ENCODE measurements at regions not wholly inside any gene's neighbourhood (a gene's known extent, or its start where the extent isn't known, plus 50 kb on each side); places are given as distances from the start of the nearest gene placed in this dataset.

GRCh38 chr16:6160871-6161270, 1063.3 kb upstream of the EEF2KMT start:
- Histone ChIP-seq H3K4me3 (replicated peaks in 1 of 3; ENCODE audit: insufficient read depth in 1 of 3, low read depth in 1 of 3, low read length in 3 of 3) (no peak overlapping the region), H3K4me2 (ENCODE audit: insufficient read depth, low read length) (no peak overlapping the region), H3K36me3 (ENCODE audit: control insufficient read depth in 2 of 2, extremely low read depth in 1 of 2, insufficient read depth in 2 of 2, low read length in 2 of 2) (no peaks in the 10 kb centered on the region), H3K4me1 (ENCODE audit: control insufficient read depth, extremely low read depth, insufficient read depth, low read length) (no peaks in the 10 kb centered on the region), H3K27me3 (ENCODE audit: control insufficient read depth in 2 of 2, insufficient read depth in 2 of 2, low read length in 2 of 2) (no peaks in the 10 kb centered on the region), H3K9me3 (replicated peaks; ENCODE audit: control insufficient read depth, insufficient read depth, low read length) (peaks cover 3% of the 10 kb centered on the region), H4K20me1 (replicated peaks; ENCODE audit: control insufficient read depth, extremely low read depth, insufficient read depth, low read length) (no peaks in the 10 kb centered on the region), H3K9ac (replicated peaks; ENCODE audit: extremely low read depth, insufficient read depth, low read length) (no peak overlapping the region), H3K9me1 (replicated peaks; ENCODE audit: control insufficient read depth, extremely low read depth, insufficient read depth, low read length) (no peaks in the 10 kb centered on the region), H3K79me2 (ENCODE audit: control insufficient read depth, insufficient read depth, low read length) (no peaks in the 10 kb centered on the region), H3K27ac (ENCODE audit: insufficient read depth, low read depth, low read length) (no peak overlapping the region), H2AFZ (ENCODE audit: low read depth, low read length) (no peak overlapping the region)
- POLR2A ChIA-PET: no interaction called here
- no peak for TF ChIP-seq MAX (IDR thresholded peaks at IDR 0.05; ENCODE audit: insufficient read depth, insufficient read length)
- TF ChIP-seq JUN (IDR thresholded peaks at IDR 0.05; ENCODE audit: borderline replicate concordance, insufficient read depth, insufficient read length, low read depth): no peak
- TF ChIP-seq POLR2AphosphoS5 (IDR thresholded peaks at IDR 0.05; ENCODE audit: insufficient read depth, low read depth, low read length): no peak
- TF ChIP-seq MYC (IDR thresholded peaks at IDR 0.05; ENCODE audit: low read depth, low read length): no peak
- TF ChIP-seq POLR2A (IDR thresholded peaks at IDR 0.05; ENCODE audit: low read depth, low read length): no peak
- TF ChIP-seq GATA2 (IDR thresholded peaks at IDR 0.05; ENCODE audit: insufficient read depth, insufficient read length, low read depth, low read length): no peak
- CTCF ChIA-PET: no interaction called here
- intact Hi-C loops (cut with micrococcal nuclease) (no loop called here), dilution Hi-C loops (cut with MboI; ENCODE audit: extremely low pct_ligation_motif_present, low sequenced_read_pairs) (no loop called here)
- DNase-seq (ENCODE audit: low read depth, low spot score): no peak
- BruUV-seq (replicated peaks): no TSS peak
- no peak for FAIRE-seq

GRCh38 chr16:6160303-6160702, 1062.7 kb upstream of the EEF2KMT start:
- no peak overlapping the region for H2AFZ ChIP-seq (ENCODE audit: low read depth, low read length)
- no peak overlapping the region for H3K4me2 ChIP-seq (ENCODE audit: insufficient read depth, low read length)
- FAIRE-seq (no peak), DNase-seq (ENCODE audit: low read depth, low spot score) (no peak)
- H3K9me1 ChIP-seq (replicated peaks; ENCODE audit: control insufficient read depth, extremely low read depth, insufficient read depth, low read length): no peaks in the 10 kb centered on the region
- H3K4me3 ChIP-seq (replicated peaks in 1 of 3; ENCODE audit: insufficient read depth in 1 of 3, low read depth in 1 of 3, low read length in 3 of 3): no peak overlapping the region
- H4K20me1 ChIP-seq (replicated peaks; ENCODE audit: control insufficient read depth, extremely low read depth, insufficient read depth, low read length): no peaks in the 10 kb centered on the region
- H3K9me3 ChIP-seq (replicated peaks; ENCODE audit: control insufficient read depth, insufficient read depth, low read length): peaks cover 2% of the 10 kb centered on the region
- intact Hi-C loops (cut with micrococcal nuclease) (no loop called here), dilution Hi-C loops (cut with MboI; ENCODE audit: extremely low pct_ligation_motif_present, low sequenced_read_pairs) (no loop called here)
- no peaks in the 10 kb centered on the region for H3K4me1 ChIP-seq (ENCODE audit: control insufficient read depth, extremely low read depth, insufficient read depth, low read length)
- ChIA-PET CTCF (no interaction called here), POLR2A (no interaction called here)
- no peaks in the 10 kb centered on the region for H3K27me3 ChIP-seq (ENCODE audit: control insufficient read depth in 2 of 2, insufficient read depth in 2 of 2, low read length in 2 of 2)
- TF ChIP-seq POLR2AphosphoS5 (IDR thresholded peaks at IDR 0.05; ENCODE audit: insufficient read depth, low read depth, low read length) (no peak), GATA2 (IDR thresholded peaks at IDR 0.05; ENCODE audit: insufficient read depth, insufficient read length, low read depth, low read length) (no peak), JUN (IDR thresholded peaks at IDR 0.05; ENCODE audit: borderline replicate concordance, insufficient read depth, insufficient read length, low read depth) (no peak), POLR2A (IDR thresholded peaks at IDR 0.05; ENCODE audit: low read depth, low read length) (no peak), MYC (IDR thresholded peaks at IDR 0.05; ENCODE audit: low read depth, low read length) (no peak), MAX (IDR thresholded peaks at IDR 0.05; ENCODE audit: insufficient read depth, insufficient read length) (no peak), EZH2 (IDR thresholded peaks at IDR 0.05; ENCODE audit: borderline replicate concordance, low read depth, low read length, severe bottlenecking) (no peak), CTCF (IDR thresholded peaks at IDR 0.05; ENCODE audit: extremely low read depth in 1 of 2, insufficient read depth in 1 of 2, low read depth in 1 of 2, low read length in 2 of 2) (no peak), FOS (IDR thresholded peaks at IDR 0.05; ENCODE audit: borderline replicate concordance, insufficient read depth, low read length) (no peak)
- no peaks in the 10 kb centered on the region for H3K36me3 ChIP-seq (ENCODE audit: control insufficient read depth in 2 of 2, extremely low read depth in 1 of 2, insufficient read depth in 2 of 2, low read length in 2 of 2)
- no peaks in the 10 kb centered on the region for H3K79me2 ChIP-seq (ENCODE audit: control insufficient read depth, insufficient read depth, low read length)
- H3K27ac ChIP-seq (ENCODE audit: insufficient read depth, low read depth, low read length): no peak overlapping the region
- no TSS peak for BruUV-seq (replicated peaks)
- no peak overlapping the region for H3K9ac ChIP-seq (replicated peaks; ENCODE audit: extremely low read depth, insufficient read depth, low read length)
